ENCODE measurements at regions not wholly inside any gene's neighbourhood (a gene's known extent, or its start where the extent isn't known, plus 50 kb on each side); places are given as distances from the start of the nearest gene placed in this dataset.

- TF ChIP-seq CTCF (IDR thresholded peaks at IDR 0.05; ENCODE audit: extremely low read depth in 1 of 2, insufficient read depth in 1 of 2, low read depth in 1 of 2, low read length in 2 of 2) = no peak
- TF ChIP-seq POLR2A (IDR thresholded peaks at IDR 0.05; ENCODE audit: low read depth, low read length) = no peak
- no peak for TF ChIP-seq POLR2AphosphoS5 (IDR thresholded peaks at IDR 0.05; ENCODE audit: insufficient read depth, low read depth, low read length)
- no peak for TF ChIP-seq MAX (IDR thresholded peaks at IDR 0.05; ENCODE audit: insufficient read depth, insufficient read length)
- no peak for TF ChIP-seq EZH2 (IDR thresholded peaks at IDR 0.05; ENCODE audit: borderline replicate concordance, low read depth, low read length, severe bottlenecking)
- no peak for TF ChIP-seq MYC (IDR thresholded peaks at IDR 0.05; ENCODE audit: low read depth, low read length)
- TF ChIP-seq JUN (IDR thresholded peaks at IDR 0.05; ENCODE audit: borderline replicate concordance, insufficient read depth, insufficient read length, low read depth) = no peak
Measured at GRCh38 chr11:97259884-97260283, 870.1 kb downstream of the JRKL start.

All from endothelial cell of umbilical vein (primary cell).